ENCODE measurements at regions not wholly inside any gene's neighbourhood (a gene's known extent, or its start where the extent isn't known, plus 50 kb on each side); places are given as distances from the start of the nearest gene placed in this dataset.
"Not testable (repeated sequence)": the region's sequence is repeated elsewhere in the genome, so short reads cannot be mapped to it uniquely, and the experiment has no call there.

- Histone ChIP-seq H3K27ac (ENCODE audit: low read depth in 2 of 2, low read length in 2 of 2) (no peak overlapping the region), H3K9me3 (ENCODE audit: control insufficient read depth in 2 of 3, insufficient read depth in 1 of 3, low read length in 3 of 3) (peaks cover 0 to 2% (median 0%) of the 10 kb centered on the region in 3 donors), H3K36me3 (ENCODE audit: control insufficient read depth in 2 of 3, insufficient read depth in 3 of 3, low read length in 3 of 3) (no peaks in the 10 kb centered on the region), H3K9ac (ENCODE audit: low read length in 3 of 3) (no peak overlapping the region), H3K4me1 (ENCODE audit: control insufficient read depth in 2 of 3, insufficient read depth in 2 of 3, low read depth in 1 of 3, low read length in 3 of 3) (no peaks in the 10 kb centered on the region), H3K27me3 (ENCODE audit: control insufficient read depth, insufficient read depth, low read length) (no peaks in the 10 kb centered on the region), H3K4me3 (ENCODE audit: low read length in 3 of 3) (no peak overlapping the region)
- no peak for FAIRE-seq
- no peak for DNase-seq
- TF ChIP-seq, protein P1, sequence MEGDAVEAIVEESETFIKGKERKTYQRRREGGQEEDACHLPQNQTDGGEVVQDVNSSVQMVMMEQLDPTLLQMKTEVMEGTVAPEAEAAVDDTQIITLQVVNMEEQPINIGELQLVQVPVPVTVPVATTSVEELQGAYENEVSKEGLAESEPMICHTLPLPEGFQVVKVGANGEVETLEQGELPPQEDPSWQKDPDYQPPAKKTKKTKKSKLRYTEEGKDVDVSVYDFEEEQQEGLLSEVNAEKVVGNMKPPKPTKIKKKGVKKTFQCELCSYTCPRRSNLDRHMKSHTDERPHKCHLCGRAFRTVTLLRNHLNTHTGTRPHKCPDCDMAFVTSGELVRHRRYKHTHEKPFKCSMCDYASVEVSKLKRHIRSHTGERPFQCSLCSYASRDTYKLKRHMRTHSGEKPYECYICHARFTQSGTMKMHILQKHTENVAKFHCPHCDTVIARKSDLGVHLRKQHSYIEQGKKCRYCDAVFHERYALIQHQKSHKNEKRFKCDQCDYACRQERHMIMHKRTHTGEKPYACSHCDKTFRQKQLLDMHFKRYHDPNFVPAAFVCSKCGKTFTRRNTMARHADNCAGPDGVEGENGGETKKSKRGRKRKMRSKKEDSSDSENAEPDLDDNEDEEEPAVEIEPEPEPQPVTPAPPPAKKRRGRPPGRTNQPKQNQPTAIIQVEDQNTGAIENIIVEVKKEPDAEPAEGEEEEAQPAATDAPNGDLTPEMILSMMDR (IDR thresholded peaks at IDR 0.05; ENCODE audit: borderline replicate concordance, extremely low read depth, insufficient read depth), result no peak
- intact Hi-C loops (cut with DNase I), result no loop called here
Measured at GRCh38 chr6:121791396-121792315, 356.2 kb downstream of the GJA1 start.

DNA sequence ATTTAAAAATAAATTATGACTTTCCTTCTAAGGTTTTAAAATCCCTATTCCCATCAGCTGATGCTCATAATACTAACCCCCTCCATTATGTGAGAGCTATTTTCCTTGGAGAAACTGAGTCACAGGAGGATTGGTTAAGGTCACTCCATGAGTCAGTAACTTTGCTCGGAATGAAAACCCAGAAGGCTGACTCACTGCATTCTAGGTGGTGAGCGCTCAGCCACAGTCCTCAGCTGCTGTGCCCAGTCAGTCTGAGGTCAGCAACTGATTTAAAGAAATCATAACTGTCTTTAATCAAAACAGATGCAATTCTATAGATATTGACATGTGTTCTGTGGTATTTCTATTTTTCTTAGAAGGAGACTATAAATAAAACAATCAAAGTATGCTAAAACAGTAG, 359.2 kb downstream of the GJA1 start:
- Histone ChIP-seq H3K9ac (ENCODE audit: low read length in 3 of 3) (no peak overlapping the region), H3K27me3 (ENCODE audit: control insufficient read depth, insufficient read depth, low read length) (no peaks in the 10 kb centered on the region), H3K4me1 (ENCODE audit: control insufficient read depth in 2 of 3, insufficient read depth in 2 of 3, low read depth in 1 of 3, low read length in 3 of 3) (no peaks in the 10 kb centered on the region), H3K4me3 (ENCODE audit: low read length in 3 of 3) (no peak overlapping the region), H3K27ac (ENCODE audit: low read depth in 2 of 2, low read length in 2 of 2) (no peak overlapping the region), H3K36me3 (ENCODE audit: control insufficient read depth in 2 of 3, insufficient read depth in 3 of 3, low read length in 3 of 3) (no peaks in the 10 kb centered on the region), H3K9me3 (ENCODE audit: control insufficient read depth in 2 of 3, insufficient read depth in 1 of 3, low read length in 3 of 3) (peaks cover 0 to 11% (median 0%) of the 10 kb centered on the region in 3 donors)
- FAIRE-seq (no peak), DNase-seq (no peak)
- intact Hi-C loops (cut with DNase I), result no loop called here
- TF ChIP-seq, protein P1 (IDR thresholded peaks at IDR 0.05; ENCODE audit: borderline replicate concordance, extremely low read depth, insufficient read depth), result no peak

DNA sequence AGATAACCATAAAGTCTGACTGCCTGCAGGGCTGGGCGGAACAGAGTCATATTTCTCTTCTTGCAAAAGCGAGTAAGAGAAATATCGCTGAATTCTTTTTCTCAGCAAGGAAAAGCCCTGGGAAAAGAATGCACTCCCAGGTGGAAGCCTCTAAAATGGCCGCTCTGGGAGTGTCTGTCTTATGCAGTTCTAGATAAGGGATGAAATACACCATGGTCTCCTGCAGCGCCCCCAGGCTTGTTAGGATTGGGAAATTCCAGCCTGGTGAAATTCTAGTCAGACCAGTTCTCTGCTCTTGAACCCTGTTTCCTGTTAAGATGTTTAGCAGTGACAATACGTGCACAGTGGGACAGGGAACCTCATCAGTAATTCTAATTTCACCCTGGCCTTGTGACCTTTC, 362.2 kb downstream of the GJA1 start:
- FAIRE-seq; DNase-seq; H3K27ac ChIP-seq (ENCODE audit: low read depth in 2 of 2, low read length in 2 of 2): not testable (repeated sequence)

DNA sequence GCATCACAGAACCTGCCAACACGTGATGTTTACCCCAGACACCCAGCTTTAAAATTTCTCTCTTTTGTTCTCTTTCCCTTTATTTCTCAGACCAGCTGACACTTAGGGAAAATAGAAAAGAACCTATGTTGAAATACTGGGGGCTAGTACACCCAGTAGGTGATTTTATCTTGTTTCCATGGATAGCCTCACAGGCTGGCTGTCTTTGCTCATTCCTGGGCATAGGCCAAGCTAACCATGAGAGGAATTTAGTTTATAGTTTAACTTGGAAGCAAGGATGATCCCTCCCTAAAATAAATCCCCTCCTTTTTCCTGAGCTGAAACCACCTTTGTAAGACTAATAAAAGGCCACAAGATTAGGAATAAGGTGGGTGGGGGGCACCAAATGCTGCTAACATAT, 362.7 kb downstream of the GJA1 start:
- DNase-seq; H3K27ac ChIP-seq (ENCODE audit: low read depth in 2 of 2, low read length in 2 of 2); H3K36me3 ChIP-seq (ENCODE audit: control insufficient read depth in 2 of 3, insufficient read depth in 3 of 3, low read length in 3 of 3); H3K4me3 ChIP-seq (ENCODE audit: low read length in 3 of 3); H3K4me1 ChIP-seq (ENCODE audit: control insufficient read depth in 2 of 3, insufficient read depth in 2 of 3, low read depth in 1 of 3, low read length in 3 of 3); H3K27me3 ChIP-seq (ENCODE audit: control insufficient read depth, insufficient read depth, low read length); intact Hi-C loops (cut with DNase I); FAIRE-seq; H3K9ac ChIP-seq (ENCODE audit: low read length in 3 of 3): not testable (repeated sequence)
- H3K9me3 ChIP-seq (ENCODE audit: control insufficient read depth in 2 of 3, insufficient read depth in 1 of 3, low read length in 3 of 3), result peaks cover 0 to 11% (median 0%) of the 10 kb centered on the region in 3 donors

More for the DNA sequence above, 362.2 kb downstream of the GJA1 start:
- H3K27me3 ChIP-seq (ENCODE audit: control insufficient read depth, insufficient read depth, low read length); H3K36me3 ChIP-seq (ENCODE audit: control insufficient read depth in 2 of 3, insufficient read depth in 3 of 3, low read length in 3 of 3); intact Hi-C loops (cut with DNase I); H3K4me1 ChIP-seq (ENCODE audit: control insufficient read depth in 2 of 3, insufficient read depth in 2 of 3, low read depth in 1 of 3, low read length in 3 of 3); H3K4me3 ChIP-seq (ENCODE audit: low read length in 3 of 3); H3K9ac ChIP-seq (ENCODE audit: low read length in 3 of 3): not testable (repeated sequence)
- H3K9me3 ChIP-seq (ENCODE audit: control insufficient read depth in 2 of 3, insufficient read depth in 1 of 3, low read length in 3 of 3), result peaks cover 0 to 11% (median 0%) of the 10 kb centered on the region in 3 donors
